Left lung (tissue), 4 donors: ENCODE measurements at regions not wholly inside any gene's neighbourhood (a gene's known extent, or its start where the extent isn't known, plus 50 kb on each side); places are given as distances from the start of the nearest gene placed in this dataset.
A peak's percentile ranks its signal among the peaks of the same experiment; 100 is the strongest.

Experiments used
- ATAC-seq: fragments of 200-7000 bp; cut with Tn5 transposase; one replicate; pipeline ENCODE4 v1.9.1; 2020; ENCODE audit warnings: moderate library complexity
- DNase-seq, 4 donors: peaks; one replicate each; pipeline ENCODE4 v3.0.0-alpha.2; 2013 to 2020
- H3K27ac ChIP-seq, 2 donors: fragments of 200-600 bp; sonication (generic) in 1 of 2; one replicate each; pipeline versions ENCODE4 v1.5.0 to v1.8.0; 2020 to 2021
- H3K27me3 ChIP-seq, 2 donors: fragments of 200-600 bp; sonication (generic) in 1 of 2; one replicate each; pipeline versions ENCODE4 v1.5.0 to v1.8.0; 2020 to 2021
- H3K36me3 ChIP-seq, 2 donors: fragments of 200-600 bp; sonication (generic) in 1 of 2; one replicate each; pipeline versions ENCODE4 v1.5.0 to v1.8.0; 2020 to 2021
- H3K4me1 ChIP-seq, 2 donors: fragments of 200-600 bp; one replicate each; pipeline ENCODE4 v1.8.0; 2021
- H3K4me3 ChIP-seq, 2 donors: fragments of 200-600 bp; sonication (generic) in 1 of 2; one replicate each; pipeline versions ENCODE4 v1.5.0 to v1.8.0; 2020 to 2021; ENCODE audit warnings: mild to moderate bottlenecking in 1 of 2
- H3K9me3 ChIP-seq, 2 donors: fragments of 200-600 bp; sonication (generic) in 1 of 2; one replicate each; pipeline versions ENCODE4 v1.5.0 to v1.8.0; 2020 to 2021
- CTCF ChIP-seq, 2 donors: fragments of 200-600 bp; sonication (generic) in 1 of 2; IDR thresholded peaks; one replicate each; pipeline versions ENCODE4 v1.5.0 to v1.8.0; 2021; ENCODE audit warnings: antibody characterized with exemption in 2 of 2
- intact Hi-C, 2 donors: fragments of 100-400 bp; cut with DNase I; formaldehyde crosslinking; loops; one replicate each; pipeline versions ENCODE4 v1.11.2 to v1.14.2; 2022
- donor health status: DM: no; HTN: yes; CAD: no.
- donor health status: DM: no; HTN: no; CAD: no.

GRCh38 chr4:187893418-187893817 is 102.2 kb upstream of the ZFP42 start:
- H3K4me3 ChIP-seq = no peak overlapping the region
- no peak for TF ChIP-seq CTCF (IDR thresholded peaks at IDR 0.05)
- no peaks in the 10 kb centered on the region for H3K4me1 ChIP-seq
- no peaks in the 10 kb centered on the region for H3K36me3 ChIP-seq
- no peaks in the 10 kb centered on the region for H3K9me3 ChIP-seq
- ATAC-seq = no peak
- H3K27ac ChIP-seq = no peak overlapping the region
- intact Hi-C loops = no loop called here
- no peaks in the 10 kb centered on the region for H3K27me3 ChIP-seq
- no peak for DNase-seq

GRCh38 chr4:187903106-187903505 is 92.5 kb upstream of the ZFP42 start:
- Histone ChIP-seq H3K4me3 (no peak overlapping the region), H3K4me1 (no peaks in the 10 kb centered on the region), H3K9me3 (peaks cover 0 to 18% of the 10 kb centered on the region in 2 donors), H3K36me3 (no peaks in the 10 kb centered on the region), H3K27ac (no peak overlapping the region), H3K27me3 (no peaks in the 10 kb centered on the region)
- intact Hi-C loops = no loop called here
- DNase-seq (no peak), ATAC-seq (no peak)
- TF ChIP-seq CTCF (IDR thresholded peaks at IDR 0.05) = no peak

GRCh38 chr4:187903700-187904099 is 91.9 kb upstream of the ZFP42 start:
- no peak for DNase-seq
- peaks cover 0 to 18% of the 10 kb centered on the region in 2 donors for H3K9me3 ChIP-seq

GRCh38 chr4:187908079-187908561 is 87.5 kb upstream of the ZFP42 start:
- Histone ChIP-seq H3K36me3 (no peaks in the 10 kb centered on the region), H3K9me3 (no peaks in the 10 kb centered on the region), H3K4me1 (no peaks in the 10 kb centered on the region), H3K27ac (no peak overlapping the region), H3K4me3 (no peak overlapping the region), H3K27me3 (no peaks in the 10 kb centered on the region)
- ATAC-seq = no peak
- intact Hi-C loops = no loop called here
- TF ChIP-seq CTCF (IDR thresholded peaks at IDR 0.05) = no peak
- DNase-seq = peak in 2 of 4 donors; percentile 17 to 19

More at GRCh38 chr4:187903700-187904099, 91.9 kb upstream of the ZFP42 start:
- no peak overlapping the region for H3K4me3 ChIP-seq
- H3K27me3 ChIP-seq = no peaks in the 10 kb centered on the region
- no peak for ATAC-seq
- no peak overlapping the region for H3K27ac ChIP-seq
- TF ChIP-seq CTCF (IDR thresholded peaks at IDR 0.05) = no peak
- no peaks in the 10 kb centered on the region for H3K4me1 ChIP-seq
- intact Hi-C loops = no loop called here
- H3K36me3 ChIP-seq = no peaks in the 10 kb centered on the region

- intact Hi-C loops = no loop called here
- Histone ChIP-seq H3K4me3 (no peak overlapping the region), H3K4me1 (no peaks in the 10 kb centered on the region), H3K27me3 (no peaks in the 10 kb centered on the region), H3K36me3 (no peaks in the 10 kb centered on the region), H3K9me3 (no peaks in the 10 kb centered on the region), H3K27ac (no peak overlapping the region)
- ATAC-seq (no peak), DNase-seq (peak in 2 of 4 donors; percentile 5 to 17)
- TF ChIP-seq CTCF (IDR thresholded peaks at IDR 0.05) = no peak
Measured at GRCh38 chr4:187908731-187909130, 86.8 kb upstream of the ZFP42 start.
